HepG2 (cell line): ENCODE measurements at regions not wholly inside any gene's neighbourhood (a gene's known extent, or its start where the extent isn't known, plus 50 kb on each side); places are given as distances from the start of the nearest gene placed in this dataset.

Experiments used
- ATAC-seq: fragments of 200-7000 bp; cut with Tn5 transposase; 3 replicates; pipeline ENCODE4 v1.9.1; 2020; ENCODE audit warnings: mild to moderate bottlenecking, moderate library complexity
- BruUV-seq: library from RNA; stranded (reverse); fragments of 400-500 nt; replicated peaks from 2 replicates; lab custom pipeline; 2021; lab: Mats Ljungman, UMichigan
- CTCF ChIA-PET: fragments of 300-600 bp; formaldehyde crosslinking; extraction: SDS; loops from one replicate; lab custom pipeline; 2021; ENCODE audit warnings: low total read pairs, inconsistent platforms, low intra/inter-chr PET ratio; lab: Yijun Ruan, JAX
- POLR2A ChIA-PET: fragments of 350-600 bp; sonication (Branson Sonifier 250); formaldehyde crosslinking; loops from one replicate; lab custom pipeline; 2020; ENCODE audit warnings: antibody characterized with exemption, inconsistent platforms; lab: Yijun Ruan, JAX
- DNase-seq: peaks from one replicate; pipeline ENCODE4 v3.0.0-alpha.2; 2015; ENCODE audit warnings: low spot score
- FAIRE-seq: peaks from 3 replicates; lab custom pipeline; 2011; peaks lifted over from hg19 to GRCh38; lab: Jason Lieb, UNC
- H2AFZ ChIP-seq: one replicate; pipeline ENCODE4 v1.6.1; 2011; ENCODE audit warnings: low read length, inconsistent platforms
- H3K27ac ChIP-seq: fragments of 300-600 bp; 3 replicates; pipeline ENCODE4 v1.8.0; 2011; ENCODE audit warnings: mixed run types, mild to moderate bottlenecking, mixed read lengths, low read length, inconsistent platforms; ENCODE audit not compliant: insufficient read depth; ENCODE audit errors: extremely low read length
- H3K27me3 ChIP-seq, 2 experiments: fragments of 200-600 bp in 1 of 2; 2 replicates in 1 of 2; 3 replicates in 1 of 2; pipeline versions ENCODE4 v1.6.0 to v1.8.0; 2011; ENCODE audit warnings: low read length in 2 of 2, mild to moderate bottlenecking in 2 of 2, moderate library complexity in 2 of 2, inconsistent platforms in 1 of 2; ENCODE audit not compliant: insufficient read depth in 2 of 2, control insufficient read depth in 1 of 2
- H3K36me3 ChIP-seq, 2 experiments: fragments of 200-600 bp in 1 of 2; replicated peaks in 1 of 2; 2 replicates in 1 of 2; 3 replicates in 1 of 2; pipeline versions ENCODE4 v1.5.1 to v1.8.0; 2011; ENCODE audit warnings: low read length in 2 of 2, inconsistent platforms in 1 of 2; ENCODE audit not compliant: insufficient read depth in 2 of 2, control insufficient read depth in 1 of 2
- H3K4me1 ChIP-seq: 2 replicates; pipeline ENCODE4 v1.5.1; 2012; ENCODE audit warnings: low read length, inconsistent platforms; ENCODE audit not compliant: insufficient read depth
- H3K4me2 ChIP-seq: 2 replicates; pipeline ENCODE4 v1.6.0; 2011; ENCODE audit warnings: low read depth, low read length, inconsistent platforms
- H3K4me3 ChIP-seq, 3 experiments: fragments of 200-600 bp in 1 of 3; sonication (generic), shearing (Covaris generic) in 1 of 3; replicated peaks in 1 of 3; 2 replicates each; pipeline ENCODE4 v1.5.1; 2011 to 2016; ENCODE audit warnings: low read length in 3 of 3, inconsistent platforms in 2 of 3, low read depth in 2 of 3, mild to moderate bottlenecking in 2 of 3, control low read depth in 1 of 3, mixed read lengths in 1 of 3; ENCODE audit not compliant: insufficient read depth in 1 of 3
- H3K79me2 ChIP-seq: one replicate; pipeline ENCODE4 v1.6.1; 2011; ENCODE audit warnings: low read length, inconsistent platforms; ENCODE audit not compliant: insufficient read depth
- H3K9ac ChIP-seq: 2 replicates; pipeline ENCODE4 v1.6.0; 2011; ENCODE audit warnings: mild to moderate bottlenecking, low read depth, low read length, inconsistent platforms; ENCODE audit not compliant: insufficient read depth
- H3K9me3 ChIP-seq: 2 replicates; pipeline ENCODE4 v1.5.1; 2012; ENCODE audit warnings: mild to moderate bottlenecking, low read length
- H4K20me1 ChIP-seq: 2 replicates; pipeline ENCODE4 v1.6.0; 2011; ENCODE audit warnings: inconsistent platforms, mild to moderate bottlenecking, low read length, moderate library complexity; ENCODE audit not compliant: insufficient read depth
- ARNT2 ChIP-seq: sonication (generic); formaldehyde crosslinking; IDR thresholded peaks from 2 replicates; pipeline ENCODE4 v1.8.0; 2022; ENCODE audit warnings: mild to moderate bottlenecking, low read depth, missing genetic modification reagents, moderate library complexity
- ATF3 ChIP-seq: sonication (generic); formaldehyde crosslinking; IDR thresholded peaks from 2 replicates; pipeline ENCODE4 v1.4.0; 2020; ENCODE audit warnings: missing genetic modification reagents
- CEBPB ChIP-seq: IDR thresholded peaks from 2 replicates; pipeline ENCODE4 v1.6.1; 2011; ENCODE audit warnings: low read depth, low read length, improper control_type of control experiment, borderline replicate concordance
- CEBPG ChIP-seq: IDR thresholded peaks from 2 replicates; pipeline ENCODE4 v1.6.1; 2016
- FOXA3 ChIP-seq: IDR thresholded peaks from 2 replicates; pipeline ENCODE4 v1.6.1; 2016; ENCODE audit warnings: missing genetic modification reagents, missing compliant biosample characterization
- GPN1 ChIP-seq: sonication (generic); formaldehyde crosslinking; IDR thresholded peaks from 2 replicates; pipeline ENCODE4 v1.5.1; 2020; ENCODE audit warnings: missing genetic modification reagents, borderline replicate concordance
- SAP130 ChIP-seq: IDR thresholded peaks from 2 replicates; pipeline ENCODE4 v1.6.1; 2016; ENCODE audit warnings: low read depth
- SMAD1 ChIP-seq: sonication (generic); formaldehyde crosslinking; IDR thresholded peaks from 2 replicates; pipeline ENCODE4 v1.4.0; 2020; ENCODE audit warnings: missing genetic modification reagents, low read depth, mild to moderate bottlenecking, borderline replicate concordance
- SP2 ChIP-seq: sonication (generic); formaldehyde crosslinking; IDR thresholded peaks from 2 replicates; pipeline ENCODE4 v1.5.1; 2020; ENCODE audit warnings: mild to moderate bottlenecking, missing genetic modification reagents
- ZNF121 ChIP-seq: sonication (generic); formaldehyde crosslinking; IDR thresholded peaks from 2 replicates; pipeline ENCODE4 v1.5.0; 2020; ENCODE audit warnings: mild to moderate bottlenecking, missing genetic modification reagents
- ZNF253 ChIP-seq: sonication (generic); formaldehyde crosslinking; IDR thresholded peaks from 2 replicates; pipeline ENCODE4 v1.8.0; 2022; ENCODE audit warnings: mild to moderate bottlenecking, missing genetic modification reagents, borderline replicate concordance
- ZNF350 ChIP-seq: sonication (generic); formaldehyde crosslinking; IDR thresholded peaks from 2 replicates; pipeline ENCODE4 v1.4.0; 2020; ENCODE audit warnings: mild to moderate bottlenecking, low read depth, missing genetic modification reagents, borderline replicate concordance
- WGBS: methylation state at CpG from one replicate; pipeline ENCODE4 v1.1.6; 2017; ENCODE audit warnings: low lambda C conversion rate; 5-methylcytosine and 5-hydroxymethylcytosine counted together
- in situ Hi-C: cut with HindIII; loops from 2 replicates; pipeline ENCODE4 v1.10.0; 2017; ENCODE audit warnings: low pct_unique_long_range_greater_than_20kb; ENCODE audit not compliant: extremely low pct_ligation_motif_present
- intact Hi-C: fragments of 100-400 bp; cut with micrococcal nuclease; formaldehyde crosslinking; loops from one replicate; pipeline ENCODE4 v1.10.0; 2022; ENCODE audit not compliant: unreplicated experiment

DNA sequence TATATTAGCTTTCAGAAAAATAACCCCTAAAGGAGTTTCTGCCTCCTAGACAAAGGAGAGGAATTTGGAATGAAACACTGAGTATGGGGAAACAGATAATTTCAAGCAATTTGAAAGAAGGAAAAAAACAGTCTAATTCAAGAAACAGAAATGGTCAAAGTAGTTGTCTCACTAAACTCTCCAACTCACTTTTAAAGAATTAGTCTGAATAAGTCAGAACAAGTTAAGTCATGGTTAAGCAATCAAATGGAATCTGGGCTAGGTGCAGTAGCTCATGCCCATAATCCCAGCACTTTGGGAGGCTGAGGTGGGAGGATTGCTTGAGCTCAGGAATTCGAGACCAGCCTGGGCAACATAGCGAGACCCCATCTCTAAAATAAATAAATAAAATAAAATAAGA is 95.7 kb upstream of the GRIA3 start:
- ChIA-PET POLR2A (no interaction called here), CTCF (no interaction called here)
- no peak for ATAC-seq
- peak; percentile 32; the same call in 1 of the 2 replicates for TF ChIP-seq CEBPG (CRISPR knock-in tag)
- no peak for TF ChIP-seq SMAD1 (CRISPR knock-in tag)
- no peak for TF ChIP-seq SAP130
- TF ChIP-seq ZNF121 (CRISPR knock-in tag) = peak; percentile 55
- no peak for TF ChIP-seq ATF3 (CRISPR knock-in tag)
- no peak for TF ChIP-seq FOXA3
- TF ChIP-seq ARNT2 = no peak
- TF ChIP-seq ZNF350 (CRISPR knock-in tag) = no peak
- no peak for TF ChIP-seq SP2 (CRISPR knock-in tag)
- peaks cover 60% of the 10 kb centered on the region for H3K4me1 ChIP-seq
- H3K27me3 ChIP-seq = no peaks in the 10 kb centered on the region
- H3K4me3 ChIP-seq = no peak overlapping the region
- H4K20me1 ChIP-seq = no peaks in the 10 kb centered on the region
- no peaks in the 10 kb centered on the region for H3K79me2 ChIP-seq
- intact Hi-C loops (no loop called here), in situ Hi-C loops (no loop called here)
- H3K36me3 ChIP-seq = no peaks in the 10 kb centered on the region
- FAIRE-seq = no peak
- H3K4me2 ChIP-seq = no peak overlapping the region
- WGBS = 80% methylated on average over 2 of the region's 2 CpGs
- peak overlapping the region; percentile 30 for H3K27ac ChIP-seq
- no peaks in the 10 kb centered on the region for H3K9me3 ChIP-seq
- H2AFZ ChIP-seq = no peak overlapping the region
- DNase-seq = no peak
- no peak overlapping the region for H3K9ac ChIP-seq
- no TSS peak for BruUV-seq

DNA sequence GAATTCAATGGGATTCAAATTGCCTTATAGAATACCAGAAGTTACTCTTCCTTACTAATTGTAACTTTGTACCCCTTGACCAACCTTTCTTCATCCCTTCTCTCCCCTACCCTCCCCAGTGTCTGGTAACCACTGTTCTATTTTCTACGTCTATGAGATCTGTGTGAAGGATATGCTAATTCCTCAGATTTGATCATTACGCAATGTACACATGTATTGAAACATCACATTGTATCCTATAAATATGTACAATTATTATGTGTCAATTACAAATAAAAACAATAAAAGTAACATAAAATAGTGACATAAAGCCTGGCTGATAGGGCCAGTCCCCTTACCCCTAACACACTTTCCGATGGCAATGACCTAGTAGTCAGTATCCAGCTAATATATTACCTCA is 95.1 kb upstream of the GRIA3 start:
- WGBS = 99% methylated on average over 3 of the region's 3 CpGs
- H3K4me3 ChIP-seq = no peak overlapping the region
- H3K9ac ChIP-seq = no peak overlapping the region
- intact Hi-C loops = no loop called here
- in situ Hi-C loops = no loop called here
- no peaks in the 10 kb centered on the region for H4K20me1 ChIP-seq
- no TSS peak for BruUV-seq
- ATAC-seq (no peak), DNase-seq (no peak), FAIRE-seq (no peak)
- TF ChIP-seq ZNF253 = no peak
- peak; percentile 69; the same call in 1 of the 2 replicates for TF ChIP-seq CEBPB
- TF ChIP-seq GPN1 (CRISPR knock-in tag) = no peak
- H3K36me3 ChIP-seq = no peaks in the 10 kb centered on the region
- no peak overlapping the region for H3K4me2 ChIP-seq
- CTCF ChIA-PET = no interaction called here
- peaks cover 62% of the 10 kb centered on the region for H3K4me1 ChIP-seq
- H3K27me3 ChIP-seq = no peaks in the 10 kb centered on the region
- no peaks in the 10 kb centered on the region for H3K9me3 ChIP-seq
- no peaks in the 10 kb centered on the region for H3K79me2 ChIP-seq
- no peak overlapping the region for H3K27ac ChIP-seq
- H2AFZ ChIP-seq = no peak overlapping the region
- POLR2A ChIA-PET = no interaction called here
